DOHH2 (cell line): ENCODE measurements at regions not wholly inside any gene's neighbourhood (a gene's known extent, or its start where the extent isn't known, plus 50 kb on each side); places are given as distances from the start of the nearest gene placed in this dataset.

Source experiments
- H3F3A ChIP-seq: fragments of 200-600 bp; sonication (generic), shearing (Covaris generic); 2 replicates; pipeline ENCODE4 v1.6.0; 2016; ENCODE audit warnings: antibody characterized with exemption, mild to moderate bottlenecking; ENCODE audit not compliant: control insufficient read depth, insufficient read depth
- H3K27ac ChIP-seq: fragments of 200-600 bp; sonication (generic); 2 replicates; pipeline ENCODE4 v1.5.1; 2014; ENCODE audit warnings: low read depth, mild to moderate bottlenecking, low read length, moderate library complexity
- H3K27me3 ChIP-seq: fragments of 200-600 bp; sonication (generic); 2 replicates; pipeline ENCODE4 v1.6.1; 2014; ENCODE audit warnings: mild to moderate bottlenecking, low read length, mixed read lengths; ENCODE audit not compliant: control insufficient read depth
- H3K36me3 ChIP-seq: fragments of 200-600 bp; sonication (generic); 2 replicates; pipeline ENCODE4 v1.6.1; 2014; ENCODE audit warnings: mild to moderate bottlenecking, low read length, moderate library complexity, mixed read lengths; ENCODE audit not compliant: control insufficient read depth
- H3K4me1 ChIP-seq: fragments of 200-600 bp; sonication (generic); 2 replicates; pipeline ENCODE4 v1.6.1; 2014; ENCODE audit warnings: mild to moderate bottlenecking, low read length, mixed read lengths; ENCODE audit not compliant: control insufficient read depth
- H3K4me2 ChIP-seq: fragments of 200-600 bp; sonication (generic); 2 replicates; pipeline ENCODE4 v1.6.0; 2014; ENCODE audit warnings: mild to moderate bottlenecking, low read length, moderate library complexity
- H3K4me3 ChIP-seq: fragments of 200-600 bp; sonication (generic); 2 replicates; pipeline ENCODE4 v1.5.1; 2014; ENCODE audit warnings: mild to moderate bottlenecking, low read length, mixed read lengths
- H3K79me2 ChIP-seq: fragments of 200-600 bp; sonication (generic); 2 replicates; pipeline ENCODE4 v1.6.1; 2014; ENCODE audit warnings: mild to moderate bottlenecking, low read length, mixed read lengths; ENCODE audit not compliant: control insufficient read depth
- H3K9me2 ChIP-seq: fragments of 200-600 bp; sonication (generic); replicated peaks from 2 replicates; pipeline ENCODE4 v1.6.1; 2014; ENCODE audit warnings: mild to moderate bottlenecking, low read length, mixed read lengths; ENCODE audit not compliant: control insufficient read depth
- H3K9me3 ChIP-seq: fragments of 200-600 bp; sonication (generic); 2 replicates; pipeline ENCODE4 v1.6.1; 2014; ENCODE audit warnings: antibody characterized with exemption, low read length, mixed read lengths; ENCODE audit not compliant: control insufficient read depth, insufficient read depth
- H4K20me1 ChIP-seq: fragments of 200-600 bp; sonication (generic); 2 replicates; pipeline ENCODE4 v1.6.0; 2014; ENCODE audit warnings: low read depth, mild to moderate bottlenecking, antibody characterized with exemption, low read length, moderate library complexity; ENCODE audit not compliant: control insufficient read depth, insufficient read depth
- CTCF ChIP-seq: fragments of 200-600 bp; sonication (generic); IDR thresholded peaks from one replicate; pipeline ENCODE4 v1.5.1; 2014; ENCODE audit warnings: antibody characterized with exemption, mild to moderate bottlenecking, low read depth, low read length; ENCODE audit not compliant: poor library complexity, severe bottlenecking
- EZH2phosphoT487 ChIP-seq: fragments of 200-600 bp; sonication (generic); IDR thresholded peaks from 2 replicates; pipeline ENCODE4 v1.6.1; 2017; ENCODE audit warnings: borderline replicate concordance, mild to moderate bottlenecking, antibody characterized with exemption, low read length, moderate library complexity, mixed read lengths

DNA sequence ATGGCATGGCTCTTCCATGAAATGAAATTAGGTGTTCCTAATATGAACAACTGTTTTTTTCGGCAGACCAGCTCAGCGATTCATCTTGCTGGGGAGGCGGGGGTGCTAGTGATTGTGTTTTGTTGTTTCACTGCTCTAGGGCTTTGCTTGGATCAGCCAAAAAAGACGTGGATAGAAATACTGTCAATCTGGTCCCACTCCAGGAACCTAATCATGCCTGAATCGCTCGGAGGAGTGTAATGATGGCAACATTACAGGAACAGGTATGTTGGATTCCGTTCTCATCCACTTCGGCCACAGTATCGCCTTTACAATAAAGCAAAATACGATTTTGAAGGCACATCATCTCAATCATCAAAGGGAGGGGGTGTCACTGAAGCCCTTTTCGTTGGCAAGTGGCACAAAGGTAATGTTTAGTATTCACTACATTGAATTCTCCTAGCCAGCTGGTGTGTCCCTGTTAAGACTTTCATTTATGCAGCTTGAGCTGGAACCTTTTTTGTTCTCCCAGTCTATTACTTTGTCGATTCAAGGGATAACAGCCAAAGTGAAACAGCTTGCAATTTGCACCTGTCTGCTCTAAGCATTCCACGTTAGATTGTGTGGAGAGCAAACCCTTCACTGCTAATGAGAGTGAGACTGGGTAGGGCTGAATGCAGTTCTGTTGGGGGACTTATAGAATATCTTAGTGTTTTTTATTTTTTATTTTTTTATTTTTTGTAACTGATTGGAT lies 477.7 kb downstream of the TFAP2A start:
- Histone ChIP-seq H3K4me2 (no peak overlapping the region), H3K9me3 (no peaks in the 10 kb centered on the region), H3K79me2 (no peaks in the 10 kb centered on the region), H3K4me1 (no peaks in the 10 kb centered on the region), H3F3A (no peaks in the 10 kb centered on the region), H3K9me2 (no peaks in the 10 kb centered on the region), H3K36me3 (no peaks in the 10 kb centered on the region), H3K27ac (no peak overlapping the region), H4K20me1 (no peaks in the 10 kb centered on the region), H3K27me3 (no peaks in the 10 kb centered on the region), H3K4me3 (no peak overlapping the region)
- TF ChIP-seq CTCF (no peak), EZH2phosphoT487 (no peak)

DNA sequence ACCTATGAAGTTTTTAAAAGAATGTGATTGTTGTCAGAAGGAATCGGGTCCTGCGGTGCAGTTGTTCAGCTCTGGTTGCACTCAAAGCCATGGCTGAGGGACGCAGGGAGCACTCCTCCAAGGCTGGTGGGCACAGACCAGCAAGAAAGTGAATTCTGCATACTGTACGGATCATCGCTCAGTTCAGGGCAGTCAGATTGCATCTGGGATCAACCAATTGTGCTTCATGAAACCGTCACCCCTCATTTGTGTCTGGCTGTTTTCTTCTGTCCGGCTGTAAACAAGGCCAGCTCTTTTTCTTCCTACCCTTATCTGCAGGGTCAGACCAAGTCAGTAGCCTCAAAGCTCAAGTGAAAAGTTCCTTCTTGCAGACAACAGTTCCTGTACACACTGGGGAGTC lies 478.3 kb downstream of the TFAP2A start:
- Histone ChIP-seq H3F3A (no peaks in the 10 kb centered on the region), H3K9me3 (no peaks in the 10 kb centered on the region), H4K20me1 (no peaks in the 10 kb centered on the region), H3K9me2 (no peaks in the 10 kb centered on the region), H3K27ac (no peak overlapping the region), H3K4me3 (no peak overlapping the region), H3K79me2 (no peaks in the 10 kb centered on the region), H3K27me3 (no peaks in the 10 kb centered on the region), H3K4me1 (no peaks in the 10 kb centered on the region), H3K4me2 (no peak overlapping the region), H3K36me3 (no peaks in the 10 kb centered on the region)
- TF ChIP-seq CTCF (no peak), EZH2phosphoT487 (no peak)

DNA sequence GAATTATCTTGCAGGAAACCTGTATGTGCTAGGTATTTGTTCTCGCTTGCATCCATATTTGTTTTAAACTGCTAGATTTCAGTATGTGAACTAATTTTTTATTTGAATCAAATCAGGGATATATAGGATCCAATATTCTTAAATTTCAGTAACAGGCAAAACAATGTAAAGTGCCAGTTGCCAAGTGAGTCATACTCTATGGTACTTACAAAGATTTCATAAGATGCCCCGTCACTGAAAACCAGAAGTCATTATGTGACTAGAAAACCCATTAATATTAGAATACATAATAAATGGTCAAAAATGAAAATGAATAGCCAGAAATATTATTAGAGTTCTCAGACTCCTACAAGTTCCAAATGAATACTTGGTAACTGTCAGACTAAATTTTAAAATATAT lies 481.2 kb downstream of the TFAP2A start:
- no peak overlapping the region for H3K4me3 ChIP-seq
- H4K20me1 ChIP-seq, result no peaks in the 10 kb centered on the region
- no peaks in the 10 kb centered on the region for H3K9me2 ChIP-seq
- H3K36me3 ChIP-seq, result no peaks in the 10 kb centered on the region
- H3K4me2 ChIP-seq, result no peak overlapping the region
- no peaks in the 10 kb centered on the region for H3K79me2 ChIP-seq
- TF ChIP-seq EZH2phosphoT487, result no peak
- TF ChIP-seq CTCF, result no peak
- H3K27me3 ChIP-seq, result no peaks in the 10 kb centered on the region
- H3K27ac ChIP-seq, result no peak overlapping the region
- H3K9me3 ChIP-seq, result no peaks in the 10 kb centered on the region
- H3F3A ChIP-seq, result no peaks in the 10 kb centered on the region
- no peaks in the 10 kb centered on the region for H3K4me1 ChIP-seq
